IMR-90 (cell line): ENCODE measurements at regions not wholly inside any gene's neighbourhood (a gene's known extent, or its start where the extent isn't known, plus 50 kb on each side); places are given as distances from the start of the nearest gene placed in this dataset.

Experiments
- CTCF ChIP-seq: conservative IDR thresholded peaks from 2 replicates; pipeline ENCODE4 v1.5.1; 2012; ENCODE audit warnings: mild to moderate bottlenecking, low read depth, low read length, improper control_type of control experiment
- MAFK ChIP-seq: IDR thresholded peaks from 2 replicates; pipeline ENCODE4 v1.6.1; 2012; ENCODE audit warnings: low read depth, low read length, improper control_type of control experiment
- RFX5 ChIP-seq: IDR thresholded peaks from 2 replicates; pipeline ENCODE4 v1.8.0; 2012; ENCODE audit warnings: low read depth, mild to moderate bottlenecking, low read length, moderate library complexity

GRCh38 chr3:153462545-153462944 lies 300.5 kb downstream of the RAP2B start:
- TF ChIP-seq MAFK: no peak
- no peak for TF ChIP-seq RFX5
- TF ChIP-seq CTCF: no peak
